ENCODE measurements at regions not wholly inside any gene's neighbourhood (a gene's known extent, or its start where the extent isn't known, plus 50 kb on each side); places are given as distances from the start of the nearest gene placed in this dataset.

GRCh38 chr3:18901571-18901970 is 246.7 kb upstream of the KCNH8 start:
- TF ChIP-seq CTCF (conservative IDR thresholded peaks at IDR 0.05; ENCODE audit: low read depth, low read length) (no peak), POLR2A (IDR thresholded peaks at IDR 0.05; ENCODE audit: low read depth, low read length) (no peak), RAD21 (IDR thresholded peaks at IDR 0.05; ENCODE audit: low read length) (no peak), FOS (IDR thresholded peaks at IDR 0.05; ENCODE audit: low read depth, low read length) (no peak), ELK1 (IDR thresholded peaks at IDR 0.05; ENCODE audit: borderline replicate concordance, low read depth, low read length) (no peak), RCOR1 (IDR thresholded peaks at IDR 0.05; ENCODE audit: insufficient replicate concordance, low read length) (no peak), USF2 (IDR thresholded peaks at IDR 0.05; ENCODE audit: low read depth, low read length) (no peak), CEBPB (IDR thresholded peaks at IDR 0.05; ENCODE audit: low read depth, low read length) (no peak), RFX5 (IDR thresholded peaks at IDR 0.05; ENCODE audit: low read depth, low read length) (no peak), MAFK (IDR thresholded peaks at IDR 0.05; ENCODE audit: low read depth, low read length) (no peak), NFE2L2 (IDR thresholded peaks at IDR 0.05; ENCODE audit: low read depth, low read length) (no peak), CHD1 (IDR thresholded peaks at IDR 0.05; ENCODE audit: low read depth, low read length) (no peak), MAZ (IDR thresholded peaks at IDR 0.05; ENCODE audit: borderline replicate concordance, low read depth, low read length) (no peak), BHLHE40 (IDR thresholded peaks at IDR 0.05; ENCODE audit: low read depth, low read length) (no peak)
